ENCODE measurements at regions not wholly inside any gene's neighbourhood (a gene's known extent, or its start where the extent isn't known, plus 50 kb on each side); places are given as distances from the start of the nearest gene placed in this dataset.

GRCh38 chr10:44058259-44058658 is 326.6 kb downstream of the CXCL12 start:
- Histone ChIP-seq H4K8ac (ENCODE audit: extremely low read depth, insufficient read depth, low read length) (no peak overlapping the region), H3K14ac (ENCODE audit: insufficient read length) (no peak overlapping the region)

More at GRCh38 chr10:44058259-44058658, 326.6 kb downstream of the CXCL12 start:
- no peak overlapping the region for H4K91ac ChIP-seq (replicated peaks; ENCODE audit: insufficient read length, low read length)
- no peaks in the 10 kb centered on the region for H3K36me3 ChIP-seq (ENCODE audit: control insufficient read depth in 2 of 4, insufficient read depth in 4 of 4, low read length in 3 of 4)
- DNase-seq (ENCODE audit: low read depth in 1 of 2, low spot score in 2 of 2): no peak
- no peak overlapping the region for H3K23ac ChIP-seq (ENCODE audit: insufficient read length)
- no peaks in the 10 kb centered on the region for H3K9me3 ChIP-seq (ENCODE audit: insufficient read depth in 2 of 2, low read depth in 1 of 2, low read length in 1 of 2)
- no peak overlapping the region for H3K56ac ChIP-seq (replicated peaks; ENCODE audit: insufficient read length, low read depth, low read length)
- WGBS, 2 experiments (ENCODE audit: extremely low coverage in 1 of 2, insufficient coverage in 1 of 2, insufficient read length in 1 of 2, insufficient replicate concordance in 2 of 2, low coverage in 1 of 2, low lambda C conversion rate in 2 of 2, missing lambda C conversion rate in 1 of 2): 76% methylated on average over 3 of the region's 3 CpGs; no CpG with 5 or more reads in 1 of the 2 experiments
- no peaks in the 10 kb centered on the region for H3K79me2 ChIP-seq (ENCODE audit: control insufficient read depth in 1 of 2, insufficient read depth in 2 of 2, low read length in 2 of 2)
- H2AFZ ChIP-seq (ENCODE audit: low read length): no peak overlapping the region
- no peak overlapping the region for H3K4ac ChIP-seq (replicated peaks; ENCODE audit: insufficient read length, low read depth, low read length)
- no peak overlapping the region for H3K27ac ChIP-seq (ENCODE audit: low read depth, low read length)
- H3K9ac ChIP-seq (replicated peaks in 1 of 4; ENCODE audit: extremely low read depth in 1 of 4, low read depth in 3 of 4, low read length in 3 of 4): no peak overlapping the region
- H3K4me1 ChIP-seq (replicated peaks in 1 of 4; ENCODE audit: control insufficient read depth in 3 of 4, insufficient read depth in 4 of 4, low read length in 3 of 4): no peaks in the 10 kb centered on the region
- peak overlapping the region; percentile 13 for H2BK120ac ChIP-seq (replicated peaks; ENCODE audit: low read depth, low read length)
- no peaks in the 10 kb centered on the region for H3K23me2 ChIP-seq (ENCODE audit: low read depth, low read length)
- H3K18ac ChIP-seq (ENCODE audit: extremely low read depth, low read length): no peak overlapping the region
- no peak overlapping the region for H3K4me3 ChIP-seq (ENCODE audit: extremely low read depth in 1 of 4, insufficient read depth in 2 of 4, low read depth in 3 of 4, low read length in 4 of 4)
- no peak overlapping the region for H2AK5ac ChIP-seq (ENCODE audit: low read depth, low read length)
- no peaks in the 10 kb centered on the region for H4K20me1 ChIP-seq (replicated peaks in 1 of 2; ENCODE audit: control insufficient read depth in 1 of 2, insufficient read depth in 2 of 2, low read length in 2 of 2)
- H4K5ac ChIP-seq (ENCODE audit: insufficient read length, low read depth, low read length): no peak overlapping the region
- H2BK12ac ChIP-seq (ENCODE audit: low read depth, low read length): no peak overlapping the region
- no peak overlapping the region for H2BK5ac ChIP-seq (ENCODE audit: low read depth, low read length)
- H2BK20ac ChIP-seq (ENCODE audit: low read length): no peak overlapping the region
- H2BK15ac ChIP-seq (ENCODE audit: low read length): no peak overlapping the region
- no peak overlapping the region for H3K4me2 ChIP-seq (ENCODE audit: insufficient read depth in 1 of 2, low read depth in 2 of 2, low read length in 2 of 2)
- ChIA-PET POLR2A (ENCODE audit: partially characterized antibody) (no interaction called here), CTCF (ENCODE audit: partially characterized antibody) (no interaction called here)
- no peaks in the 10 kb centered on the region for H3K27me3 ChIP-seq (replicated peaks in 1 of 4; ENCODE audit: control insufficient read depth in 3 of 4, extremely low read depth in 1 of 4, insufficient read depth in 3 of 4, low read length in 3 of 4)
- H3K79me1 ChIP-seq (ENCODE audit: low read depth, low read length): no peaks in the 10 kb centered on the region
- no peak for FAIRE-seq
- TF ChIP-seq POU5F1 (IDR thresholded peaks at IDR 0.05; ENCODE audit: low read depth, low read length) (no peak), SP2 (IDR thresholded peaks at IDR 0.05; ENCODE audit: low read length) (no peak), TBP (IDR thresholded peaks at IDR 0.05; ENCODE audit: low read depth, low read length) (no peak)

Data from H1 (cell line).